Thymus (tissue), 11 donors: ENCODE measurements at regions not wholly inside any gene's neighbourhood (a gene's known extent, or its start where the extent isn't known, plus 50 kb on each side); places are given as distances from the start of the nearest gene placed in this dataset.
"Not testable (repeated sequence)": the region's sequence is repeated elsewhere in the genome, so short reads cannot be mapped to it uniquely, and the experiment has no call there.

Experiments used
- DNase-seq, 9 donors: peaks; one replicate each; pipeline ENCODE4 v3.0.0-alpha.2; 2013; ENCODE audit warnings: low spot score in 9 of 9, low read depth in 6 of 9, missing footprints in 1 of 9
- H3K27ac ChIP-seq, 2 donors: one replicate each; pipeline ENCODE4 v1.5.1; 2013; ENCODE audit warnings: control low read depth in 1 of 2, low read depth in 1 of 2, low read length in 1 of 2, mild to moderate bottlenecking in 1 of 2, moderate library complexity in 1 of 2
- H3K27me3 ChIP-seq, 2 donors: one replicate each; pipeline ENCODE4 v1.5.1; 2013; ENCODE audit warnings: low read length in 1 of 2; ENCODE audit not compliant: control insufficient read depth in 2 of 2, insufficient read depth in 1 of 2
- H3K36me3 ChIP-seq, 2 donors: one replicate each; pipeline ENCODE4 v1.5.1; 2013; ENCODE audit warnings: low read length in 1 of 2, mild to moderate bottlenecking in 1 of 2, moderate library complexity in 1 of 2; ENCODE audit not compliant: control insufficient read depth in 2 of 2, insufficient read depth in 2 of 2
- H3K4me1 ChIP-seq, 2 donors: one replicate each; pipeline ENCODE4 v1.5.1; 2013; ENCODE audit warnings: low read length in 2 of 2; ENCODE audit not compliant: control insufficient read depth in 2 of 2, insufficient read depth in 2 of 2
- H3K4me3 ChIP-seq, 2 donors: one replicate each; pipeline ENCODE4 v1.5.1; 2013; ENCODE audit warnings: low read length in 2 of 2, control low read depth in 1 of 2, mild to moderate bottlenecking in 1 of 2
- H3K9me3 ChIP-seq, 2 donors: one replicate each; pipeline ENCODE4 v1.5.1; 2013; ENCODE audit warnings: low read length in 1 of 2, mild to moderate bottlenecking in 1 of 2; ENCODE audit not compliant: control insufficient read depth in 2 of 2, insufficient read depth in 1 of 2
- WGBS: extraction: QIAGEN DNeasy Blood & Tissue Kit; methylation state at CpG from one replicate; pipeline ENCODE4 v1.1.7; 2013; 5-methylcytosine and 5-hydroxymethylcytosine counted together
- donor health status: healthy.

DNA sequence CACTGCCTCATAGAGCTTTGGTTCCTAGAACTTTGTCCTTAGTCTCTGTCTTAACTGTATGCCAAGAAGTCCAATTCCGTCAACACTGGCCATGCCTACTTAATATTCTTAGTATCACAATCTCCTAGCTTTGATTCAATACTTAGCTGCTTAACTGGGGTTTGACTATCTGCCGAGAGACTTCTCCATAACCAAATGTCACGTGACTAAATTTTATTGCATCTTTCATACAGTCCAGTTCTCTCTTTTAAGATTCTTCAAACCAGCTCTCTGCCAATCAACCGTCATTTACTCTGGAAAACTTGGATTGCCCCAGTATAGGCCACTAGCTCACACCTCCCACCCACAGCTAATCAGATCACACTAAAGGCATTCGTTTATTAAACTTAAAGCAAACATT lies 122.8 kb downstream of the ATXN7L3B start:
- WGBS = 86% methylated on average over 5 of the region's 5 CpGs
- DNase-seq = no peak
- Histone ChIP-seq H3K27ac (no peak overlapping the region), H3K4me3 (no peak overlapping the region), H3K4me1 (no peaks in the 10 kb centered on the region), H3K36me3 (no peaks in the 10 kb centered on the region), H3K27me3 (no peaks in the 10 kb centered on the region), H3K9me3 (no peaks in the 10 kb centered on the region)

GRCh38 chr12:74663958-74664357 lies 126.3 kb downstream of the ATXN7L3B start:
- H3K4me1 ChIP-seq = no peaks in the 10 kb centered on the region
- WGBS = 97% methylated on average over 20 of the region's 20 CpGs
- H3K27ac ChIP-seq = no peak overlapping the region
- H3K9me3 ChIP-seq = no peaks in the 10 kb centered on the region
- no peak overlapping the region for H3K4me3 ChIP-seq
- no peak for DNase-seq
- H3K36me3 ChIP-seq = no peaks in the 10 kb centered on the region
- no peaks in the 10 kb centered on the region for H3K27me3 ChIP-seq

GRCh38 chr12:74665690-74666089 lies 128.1 kb downstream of the ATXN7L3B start:
- H3K27ac ChIP-seq = no peak overlapping the region
- H3K27me3 ChIP-seq = no peaks in the 10 kb centered on the region
- H3K4me1 ChIP-seq = no peaks in the 10 kb centered on the region

GRCh38 chr12:74671421-74671820 lies 133.8 kb downstream of the ATXN7L3B start:
- Histone ChIP-seq H3K4me3 (no peak overlapping the region), H3K27ac (no peak overlapping the region), H3K9me3 (no peaks in the 10 kb centered on the region), H3K36me3 (no peaks in the 10 kb centered on the region), H3K4me1 (no peaks in the 10 kb centered on the region), H3K27me3 (no peaks in the 10 kb centered on the region)
- WGBS = 95% methylated on average over 1 of the region's 1 CpG
- DNase-seq = no peak

More at GRCh38 chr12:74665690-74666089, 128.1 kb downstream of the ATXN7L3B start:
- H3K36me3 ChIP-seq = no peaks in the 10 kb centered on the region
- no peak overlapping the region for H3K4me3 ChIP-seq
- no peak for DNase-seq
- no peaks in the 10 kb centered on the region for H3K9me3 ChIP-seq

DNA sequence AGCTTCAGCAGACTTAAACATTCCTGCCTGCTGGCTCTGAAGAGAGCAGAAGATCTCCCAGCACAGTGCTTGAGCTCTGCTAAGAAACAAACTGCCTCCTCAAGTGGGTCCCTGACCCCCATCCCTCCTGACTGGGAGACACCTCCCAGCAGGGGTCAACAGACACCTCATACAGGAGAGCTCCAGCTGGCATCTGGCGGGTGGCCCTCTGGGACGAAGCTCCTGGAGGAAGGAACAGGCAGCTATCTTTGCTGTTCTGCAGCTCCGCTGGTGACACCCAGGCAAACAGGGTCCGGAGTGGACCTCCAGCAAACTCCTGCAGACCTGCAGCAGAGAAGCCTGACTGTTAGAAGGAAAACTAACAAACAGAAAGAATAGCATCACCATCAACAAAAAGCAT lies 139.3 kb downstream of the ATXN7L3B start:
- not testable (repeated sequence) for DNase-seq, H3K27me3 ChIP-seq, H3K4me3 ChIP-seq, H3K27ac ChIP-seq, H3K9me3 ChIP-seq, H3K36me3 ChIP-seq, H3K4me1 ChIP-seq
- 95% methylated on average over 4 of the region's 4 CpGs for WGBS

- H3K4me3 ChIP-seq = no peak overlapping the region
- H3K27me3 ChIP-seq = no peaks in the 10 kb centered on the region
- no peaks in the 10 kb centered on the region for H3K36me3 ChIP-seq
- H3K27ac ChIP-seq = no peak overlapping the region
- H3K4me1 ChIP-seq = no peaks in the 10 kb centered on the region
- WGBS = 86% methylated on average over 5 of the region's 5 CpGs
- no peak for DNase-seq
- H3K9me3 ChIP-seq = no peaks in the 10 kb centered on the region
Measured at GRCh38 chr12:74685385-74685784, 147.8 kb downstream of the ATXN7L3B start.

GRCh38 chr12:74689071-74689655 lies 151.5 kb downstream of the ATXN7L3B start:
- 50% methylated on average over 3 of the region's 3 CpGs for WGBS
- no peaks in the 10 kb centered on the region for H3K4me1 ChIP-seq
- H3K9me3 ChIP-seq = no peaks in the 10 kb centered on the region
- no peaks in the 10 kb centered on the region for H3K27me3 ChIP-seq
- peak in 6 of 9 donors; percentile 2 to 43 (median 12) for DNase-seq
- no peak overlapping the region for H3K4me3 ChIP-seq
- H3K27ac ChIP-seq = no peak overlapping the region
- no peaks in the 10 kb centered on the region for H3K36me3 ChIP-seq

GRCh38 chr12:74689929-74690328 lies 152.3 kb downstream of the ATXN7L3B start:
- Histone ChIP-seq H3K27me3 (no peaks in the 10 kb centered on the region), H3K9me3 (no peaks in the 10 kb centered on the region), H3K27ac (no peak overlapping the region), H3K4me1 (no peaks in the 10 kb centered on the region), H3K4me3 (no peak overlapping the region), H3K36me3 (no peaks in the 10 kb centered on the region)
- no peak for DNase-seq
- 95% methylated on average over 2 of the region's 2 CpGs for WGBS

DNA sequence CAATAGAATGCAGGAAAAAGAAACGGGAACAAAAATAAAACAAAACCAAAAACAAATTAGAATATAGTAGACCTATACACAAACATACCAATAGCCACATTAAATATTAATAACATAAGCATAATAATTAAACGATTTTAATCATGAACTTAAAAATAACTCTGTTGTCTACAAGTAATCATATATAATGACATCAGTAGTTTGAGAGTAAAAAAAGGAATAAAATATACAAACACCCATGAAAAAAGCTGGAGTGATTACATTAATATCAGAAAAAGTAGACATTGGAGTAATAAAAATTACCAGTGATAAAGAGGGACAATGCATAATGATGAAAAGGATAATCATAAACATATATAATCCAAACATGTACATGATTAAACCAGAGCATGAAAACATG lies 181.8 kb downstream of the ATXN7L3B start:
- Histone ChIP-seq H3K4me1 (no peaks in the 10 kb centered on the region), H3K9me3 (no peaks in the 10 kb centered on the region), H3K36me3 (no peaks in the 10 kb centered on the region), H3K27ac (no peak overlapping the region), H3K27me3 (no peaks in the 10 kb centered on the region), H3K4me3 (no peak overlapping the region)
- no peak for DNase-seq
- WGBS = 97% methylated on average over 2 of the region's 2 CpGs

DNA sequence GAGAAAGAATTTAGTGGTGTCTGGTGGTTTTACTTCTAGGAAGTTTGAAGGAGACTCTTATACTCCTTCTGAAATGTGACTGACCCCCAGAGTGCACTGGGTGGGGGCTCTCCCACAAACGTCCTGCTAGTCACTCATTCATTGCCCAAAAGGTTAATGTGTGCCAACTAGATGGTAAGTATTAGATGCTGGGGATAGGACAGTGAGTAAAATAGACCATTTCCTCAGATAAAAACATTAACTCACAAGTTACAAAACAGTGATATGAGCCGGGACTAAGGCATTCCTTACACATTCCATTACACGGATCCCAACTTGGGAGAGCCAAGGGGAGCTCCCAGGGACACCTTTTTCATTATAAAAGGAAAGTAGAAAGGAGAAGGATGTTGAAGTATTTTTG lies 185.1 kb downstream of the ATXN7L3B start:
- Histone ChIP-seq H3K36me3 (no peaks in the 10 kb centered on the region), H3K4me1 (no peaks in the 10 kb centered on the region), H3K9me3 (no peaks in the 10 kb centered on the region), H3K27me3 (no peaks in the 10 kb centered on the region), H3K27ac (no peak overlapping the region), H3K4me3 (no peak overlapping the region)
- no peak for DNase-seq
- WGBS = 74% methylated on average over 3 of the region's 3 CpGs
